ENCODE measurements at regions not wholly inside any gene's neighbourhood (a gene's known extent, or its start where the extent isn't known, plus 50 kb on each side); places are given as distances from the start of the nearest gene placed in this dataset.

DNA sequence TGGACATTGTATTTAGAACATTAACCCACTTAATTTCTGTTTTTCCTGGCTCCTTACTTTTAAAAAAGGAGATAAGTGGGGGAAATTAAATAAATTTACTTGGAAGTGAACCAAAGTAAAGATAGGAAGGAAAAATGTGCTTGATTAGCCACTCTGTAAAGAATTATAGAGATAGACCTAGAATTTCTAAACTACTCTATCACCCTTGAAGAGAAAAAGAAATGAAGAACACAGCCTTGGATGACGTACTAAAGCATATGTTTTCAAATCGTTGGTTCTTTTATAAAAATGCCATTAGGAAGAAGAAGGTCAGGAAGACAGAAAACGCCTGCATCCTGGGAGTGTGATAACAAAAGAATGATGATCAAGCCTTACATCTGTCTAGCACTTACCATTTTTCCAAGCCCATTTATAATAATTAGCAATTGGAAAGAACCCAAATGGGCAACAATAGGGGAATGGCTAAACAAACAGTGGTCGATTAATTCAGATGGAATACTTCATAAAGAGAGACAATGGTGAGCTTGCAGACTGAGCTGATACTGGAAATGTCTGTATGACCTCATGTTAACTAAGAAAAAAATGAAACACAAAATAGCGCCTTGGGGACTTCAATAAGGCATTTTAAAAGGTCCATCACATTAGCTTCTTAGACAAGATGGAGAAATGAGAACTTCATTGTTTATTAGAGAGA lies 81.0 kb upstream of the LRRC55 start:
- intact Hi-C loops (cut with micrococcal nuclease) = no loop called here

DNA sequence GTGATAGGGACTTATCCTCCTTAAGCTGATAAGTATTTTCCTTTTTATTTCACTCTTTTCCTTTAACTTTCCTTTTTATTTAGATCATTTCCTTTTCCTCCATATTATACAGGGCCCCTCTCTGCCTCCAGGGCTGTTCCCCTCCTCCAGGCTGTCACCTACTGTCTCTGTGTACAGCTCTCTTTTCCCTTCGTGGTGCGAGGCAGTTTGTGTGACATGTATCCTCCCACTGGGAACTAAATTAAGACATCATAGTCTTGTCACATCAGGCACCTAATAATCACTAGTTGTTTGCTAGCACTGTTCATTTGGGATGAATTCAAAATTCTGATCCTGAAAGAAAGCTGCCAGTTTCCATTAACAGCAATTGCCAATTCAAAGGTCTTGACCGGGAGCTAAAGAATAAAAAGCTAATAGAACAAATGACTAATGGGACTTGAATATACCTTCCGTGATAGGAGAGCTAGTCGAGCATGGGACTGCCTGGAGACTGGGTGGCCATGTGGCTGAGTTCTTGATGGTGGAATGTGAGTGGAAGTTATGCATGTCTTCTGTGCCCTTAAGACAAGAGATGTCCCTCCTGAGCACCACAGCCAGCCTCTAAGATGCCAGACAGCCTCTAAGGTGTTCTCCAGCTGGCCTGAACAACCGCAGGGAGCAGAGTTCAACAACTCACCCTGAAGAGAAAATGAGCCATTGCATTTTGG lies 77.7 kb upstream of the LRRC55 start:
- intact Hi-C loops (cut with micrococcal nuclease) = no loop called here

- intact Hi-C loops (cut with micrococcal nuclease) = no loop called here
Measured at GRCh38 chr11:57109331-57109730, 72.4 kb upstream of the LRRC55 start.

GRCh38 chr11:57111619-57112018 lies 70.1 kb upstream of the LRRC55 start:
- intact Hi-C loops (cut with micrococcal nuclease) = no loop called here

GRCh38 chr11:57116654-57117053 lies 65.1 kb upstream of the LRRC55 start:
- intact Hi-C loops (cut with micrococcal nuclease) = loop anchor here (1.0 kb wide), 1 partner anchor 133 kb away; no protein-coding TSS in a partner anchor

- intact Hi-C loops (cut with micrococcal nuclease) = no loop called here
Measured at GRCh38 chr11:57120192-57120965, 61.4 kb upstream of the LRRC55 start.

- intact Hi-C loops (cut with micrococcal nuclease) = no loop called here
Measured at GRCh38 chr11:57121996-57122395, 59.8 kb upstream of the LRRC55 start.

- intact Hi-C loops (cut with micrococcal nuclease) = no loop called here
Measured at GRCh38 chr11:57123590-57123989, 58.2 kb upstream of the LRRC55 start.

DNA sequence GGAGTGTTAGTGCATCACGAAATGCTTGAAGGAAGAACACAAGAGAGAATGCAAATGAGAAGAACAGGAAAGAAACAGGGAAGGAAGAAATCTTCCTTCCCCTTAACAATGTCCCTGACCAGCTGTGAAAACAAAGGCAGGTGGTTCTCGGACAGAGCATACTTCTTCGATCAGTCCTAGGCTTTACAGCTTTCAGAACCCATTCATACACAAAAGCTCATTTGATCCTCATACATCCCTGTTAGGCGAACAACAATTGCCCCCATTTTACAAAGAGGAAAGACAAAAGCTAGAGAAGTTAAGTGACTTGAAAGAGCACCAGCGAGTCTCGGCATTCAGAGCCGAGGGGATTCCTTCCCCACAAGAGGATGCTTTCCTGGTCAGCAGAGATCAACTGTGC lies 57.2 kb upstream of the LRRC55 start:
- intact Hi-C loops (cut with micrococcal nuclease) = no loop called here

- intact Hi-C loops (cut with micrococcal nuclease) = no loop called here
Measured at GRCh38 chr11:57124917-57125316, 56.8 kb upstream of the LRRC55 start.

DNA sequence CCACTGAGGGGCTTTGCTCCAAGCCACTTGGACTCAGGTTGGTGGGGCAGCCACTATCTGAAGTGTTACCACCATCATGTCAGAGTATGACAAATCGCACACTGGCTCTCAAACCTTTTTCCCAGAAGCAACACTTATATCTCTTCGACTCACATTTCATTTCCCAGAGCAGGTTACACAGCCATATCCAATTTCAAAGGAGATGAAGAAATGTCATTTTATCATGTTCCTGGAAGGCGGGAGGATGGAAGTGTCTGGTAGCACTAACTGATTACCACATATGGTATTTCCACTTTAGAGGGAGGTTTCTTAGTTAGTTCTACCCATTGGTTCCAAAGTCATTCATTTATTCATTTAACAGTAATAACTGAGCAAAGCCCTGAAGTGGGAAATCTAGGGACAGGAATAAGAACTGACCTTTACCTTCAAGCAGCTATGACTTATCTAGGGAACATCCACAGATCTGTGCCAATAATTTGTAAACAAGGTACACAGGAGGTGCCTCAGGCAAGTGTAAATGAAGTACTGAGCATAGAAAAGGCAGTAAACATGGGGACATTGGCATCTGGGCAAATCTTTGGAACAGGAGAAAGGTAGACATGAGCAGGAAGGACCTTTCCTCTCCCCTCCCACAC lies 54.9 kb upstream of the LRRC55 start:
- intact Hi-C loops (cut with micrococcal nuclease) = no loop called here

- intact Hi-C loops (cut with micrococcal nuclease) = loop anchor here (5.0 kb wide), 1 partner anchor 116 kb away; no protein-coding TSS in a partner anchor
Measured at GRCh38 chr11:57131080-57131790, 50.5 kb upstream of the LRRC55 start.

All from T-helper 2 cell treated with Interferon-gamma antibody and Interleukin-4, amounts not matched to agents 100 ng/mL and 5 ng/mL, for 36 hours (primary cell).